Neural cell (in vitro differentiated cells): ENCODE measurements at regions not wholly inside any gene's neighbourhood (a gene's known extent, or its start where the extent isn't known, plus 50 kb on each side); places are given as distances from the start of the nearest gene placed in this dataset.

Experiments
- H2AFZ ChIP-seq: fragments of 200-600, 300-800 bp; sonication (generic), shearing (Covaris generic); 2 replicates; pipeline ENCODE4 v1.6.0; 2014; ENCODE audit warnings: low read depth, mild to moderate bottlenecking, antibody characterized with exemption, low read length, moderate library complexity
- H3F3A ChIP-seq: fragments of 200-600 bp; shearing (Covaris generic); 2 replicates; pipeline ENCODE4 v1.6.1; 2016; ENCODE audit warnings: mild to moderate bottlenecking, moderate library complexity, mixed read lengths, antibody characterized with exemption, low read length; ENCODE audit not compliant: insufficient read depth, poor library complexity, severe bottlenecking
- H3K27ac ChIP-seq: fragments of 200-600, 300-800 bp; sonication (generic), shearing (Covaris generic); 2 replicates; pipeline ENCODE4 v1.5.1; 2014; ENCODE audit warnings: mild to moderate bottlenecking, low read length, moderate library complexity
- H3K27me3 ChIP-seq: fragments of 300-800, 200-600 bp; sonication (generic), shearing (Covaris generic); 2 replicates; pipeline ENCODE4 v1.6.0; 2014; ENCODE audit warnings: mild to moderate bottlenecking, low read depth, low read length, moderate library complexity; ENCODE audit not compliant: insufficient read depth
- H3K36me3 ChIP-seq: fragments of 300-800, 200-600 bp; sonication (generic), shearing (Covaris generic); 2 replicates; pipeline ENCODE4 v1.5.1; 2014; ENCODE audit warnings: mild to moderate bottlenecking, antibody characterized with exemption, low read length, moderate library complexity; ENCODE audit not compliant: insufficient read depth
- H3K4me2 ChIP-seq: fragments of 300-800, 200-600 bp; sonication (generic), shearing (Covaris generic); 2 replicates; pipeline ENCODE4 v1.6.0; 2014; ENCODE audit warnings: mild to moderate bottlenecking, low read length
- H3K4me3 ChIP-seq: fragments of 300-800, 200-600 bp; sonication (generic), shearing (Covaris generic); 2 replicates; pipeline ENCODE4 v1.5.1; 2014; ENCODE audit warnings: mild to moderate bottlenecking, low read length, moderate library complexity
- H3K79me2 ChIP-seq: fragments of 200-600 bp; shearing (Covaris generic); replicated peaks from 2 replicates; pipeline ENCODE4 v1.6.0; 2014; ENCODE audit warnings: mild to moderate bottlenecking, low read length, moderate library complexity; ENCODE audit not compliant: insufficient read depth
- H3K9ac ChIP-seq: fragments of 300-800, 200-600 bp; sonication (generic), shearing (Covaris generic); 2 replicates; pipeline ENCODE4 v1.6.1; 2016; ENCODE audit warnings: mild to moderate bottlenecking, low read length, mixed read lengths
- H3K9me2 ChIP-seq: fragments of 200-600 bp; shearing (Covaris generic); 2 replicates; pipeline ENCODE4 v1.6.1; 2016; ENCODE audit warnings: mild to moderate bottlenecking, low read length, mixed read lengths; ENCODE audit not compliant: insufficient read depth
- H3K9me3 ChIP-seq: fragments of 200-600, 300-800 bp; sonication (generic), shearing (Covaris generic); 2 replicates; pipeline ENCODE4 v1.6.1; 2016; ENCODE audit warnings: mild to moderate bottlenecking, mixed run types, low read length, moderate library complexity, mixed read lengths
- H4K20me1 ChIP-seq: fragments of 200-600 bp; shearing (Covaris generic); 2 replicates; pipeline ENCODE4 v1.6.1; 2016; ENCODE audit warnings: mild to moderate bottlenecking, mixed run types; ENCODE audit not compliant: insufficient read depth
- EP300 ChIP-seq: fragments of 450-650 bp; conservative IDR thresholded peaks from 2 replicates; pipeline ENCODE4 v1.6.1; 2014; ENCODE audit warnings: antibody characterized with exemption, mild to moderate bottlenecking, moderate library complexity; ENCODE audit not compliant: poor library complexity, severe bottlenecking
- EZH2 ChIP-seq: fragments of 200-600, 300-800 bp; shearing (Covaris generic), sonication (generic); IDR thresholded peaks from 2 replicates; pipeline ENCODE4 v1.6.1; 2014; ENCODE audit warnings: antibody characterized with exemption, low read length, borderline replicate concordance, mild to moderate bottlenecking; ENCODE audit not compliant: insufficient read depth, poor library complexity, severe bottlenecking
- POLR2AphosphoS5 ChIP-seq: IDR thresholded peaks from 2 replicates; pipeline ENCODE4 v1.6.1; 2012
- RAD21 ChIP-seq: fragments of 450-650 bp; conservative IDR thresholded peaks from 2 replicates; pipeline ENCODE4 v1.6.1; 2014; ENCODE audit warnings: antibody characterized with exemption, mild to moderate bottlenecking, moderate library complexity
- SMC3 ChIP-seq: fragments of 450-650 bp; conservative IDR thresholded peaks from 2 replicates; pipeline ENCODE4 v1.6.1; 2014; ENCODE audit warnings: antibody characterized with exemption, mild to moderate bottlenecking, moderate library complexity; ENCODE audit not compliant: poor library complexity
- TAF1 ChIP-seq: IDR thresholded peaks from 2 replicates; pipeline ENCODE4 v1.6.1; 2012; ENCODE audit warnings: low read depth
- TF ChIP-seq, protein P1 (sequence below): IDR thresholded peaks from 2 replicates; pipeline ENCODE4 v1.6.1; 2012; ENCODE audit warnings: borderline replicate concordance
- TF ChIP-seq, protein P2 (sequence below): fragments of 450-650 bp; IDR thresholded peaks from 2 replicates; pipeline ENCODE4 v1.5.1; 2014; ENCODE audit warnings: antibody characterized with exemption, mild to moderate bottlenecking, moderate library complexity; ENCODE audit not compliant: poor library complexity, severe bottlenecking

DNA sequence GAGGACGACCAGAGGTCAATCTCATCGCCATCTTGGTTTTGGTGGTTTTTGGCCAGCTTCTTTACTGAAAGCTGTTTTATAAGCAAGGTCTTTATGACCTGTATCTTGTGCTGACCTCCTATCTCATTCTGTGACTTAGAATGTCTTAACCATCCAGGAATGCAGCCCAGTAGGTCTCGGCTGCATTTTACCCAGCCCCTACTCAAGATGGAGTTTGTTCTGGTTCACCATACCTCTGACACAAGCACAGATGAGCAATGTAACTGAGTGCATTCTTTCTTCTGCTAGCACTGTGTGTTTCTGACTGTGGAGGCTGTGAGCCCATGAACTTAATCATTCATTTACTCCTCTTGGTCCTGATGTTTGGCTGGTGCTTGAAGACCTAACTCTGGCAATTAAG, 794.5 kb upstream of the CELF2 start:
- no peaks in the 10 kb centered on the region for H3K9me2 ChIP-seq
- no peak overlapping the region for H3K9ac ChIP-seq
- no peak overlapping the region for H2AFZ ChIP-seq
- TF ChIP-seq EP300: no peak
- TF ChIP-seq, protein P1, sequence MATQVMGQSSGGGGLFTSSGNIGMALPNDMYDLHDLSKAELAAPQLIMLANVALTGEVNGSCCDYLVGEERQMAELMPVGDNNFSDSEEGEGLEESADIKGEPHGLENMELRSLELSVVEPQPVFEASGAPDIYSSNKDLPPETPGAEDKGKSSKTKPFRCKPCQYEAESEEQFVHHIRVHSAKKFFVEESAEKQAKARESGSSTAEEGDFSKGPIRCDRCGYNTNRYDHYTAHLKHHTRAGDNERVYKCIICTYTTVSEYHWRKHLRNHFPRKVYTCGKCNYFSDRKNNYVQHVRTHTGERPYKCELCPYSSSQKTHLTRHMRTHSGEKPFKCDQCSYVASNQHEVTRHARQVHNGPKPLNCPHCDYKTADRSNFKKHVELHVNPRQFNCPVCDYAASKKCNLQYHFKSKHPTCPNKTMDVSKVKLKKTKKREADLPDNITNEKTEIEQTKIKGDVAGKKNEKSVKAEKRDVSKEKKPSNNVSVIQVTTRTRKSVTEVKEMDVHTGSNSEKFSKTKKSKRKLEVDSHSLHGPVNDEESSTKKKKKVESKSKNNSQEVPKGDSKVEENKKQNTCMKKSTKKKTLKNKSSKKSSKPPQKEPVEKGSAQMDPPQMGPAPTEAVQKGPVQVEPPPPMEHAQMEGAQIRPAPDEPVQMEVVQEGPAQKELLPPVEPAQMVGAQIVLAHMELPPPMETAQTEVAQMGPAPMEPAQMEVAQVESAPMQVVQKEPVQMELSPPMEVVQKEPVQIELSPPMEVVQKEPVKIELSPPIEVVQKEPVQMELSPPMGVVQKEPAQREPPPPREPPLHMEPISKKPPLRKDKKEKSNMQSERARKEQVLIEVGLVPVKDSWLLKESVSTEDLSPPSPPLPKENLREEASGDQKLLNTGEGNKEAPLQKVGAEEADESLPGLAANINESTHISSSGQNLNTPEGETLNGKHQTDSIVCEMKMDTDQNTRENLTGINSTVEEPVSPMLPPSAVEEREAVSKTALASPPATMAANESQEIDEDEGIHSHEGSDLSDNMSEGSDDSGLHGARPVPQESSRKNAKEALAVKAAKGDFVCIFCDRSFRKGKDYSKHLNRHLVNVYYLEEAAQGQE: no peak
- H3K36me3 ChIP-seq: no peaks in the 10 kb centered on the region
- H3K27me3 ChIP-seq: no peaks in the 10 kb centered on the region
- H3K4me2 ChIP-seq: no peak overlapping the region
- no peaks in the 10 kb centered on the region for H3F3A ChIP-seq
- no peak overlapping the region for H3K27ac ChIP-seq
- H3K79me2 ChIP-seq: no peaks in the 10 kb centered on the region
- no peaks in the 10 kb centered on the region for H4K20me1 ChIP-seq
- no peaks in the 10 kb centered on the region for H3K9me3 ChIP-seq
- H3K4me3 ChIP-seq: no peak overlapping the region

DNA sequence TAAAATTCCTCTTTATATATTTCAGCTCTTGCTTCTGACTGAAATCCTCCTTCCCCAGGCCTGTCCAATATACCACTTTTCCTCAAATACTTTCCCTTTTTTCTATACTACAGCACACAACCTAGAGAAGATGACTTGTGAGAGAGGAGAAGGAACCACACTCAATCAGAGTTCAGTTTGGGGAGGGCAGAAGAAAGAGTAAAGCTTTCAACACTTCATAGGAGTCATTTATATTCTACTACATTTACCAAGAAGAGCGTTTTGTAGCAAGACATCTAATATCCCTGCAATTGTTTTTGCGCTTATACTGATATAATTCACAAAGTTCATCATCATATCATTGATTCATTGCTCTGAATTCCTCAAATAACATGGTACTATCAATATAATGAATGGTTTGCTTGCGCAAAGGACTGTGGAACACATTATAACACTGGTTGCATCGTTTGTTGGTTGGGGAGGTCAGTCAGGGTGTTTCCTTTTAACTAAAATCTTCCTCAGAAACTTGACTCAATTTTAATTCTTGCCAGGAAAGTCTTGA, 792.5 kb upstream of the CELF2 start:
- Histone ChIP-seq H3K27me3 (no peaks in the 10 kb centered on the region), H3K9me2 (no peaks in the 10 kb centered on the region)

DNA sequence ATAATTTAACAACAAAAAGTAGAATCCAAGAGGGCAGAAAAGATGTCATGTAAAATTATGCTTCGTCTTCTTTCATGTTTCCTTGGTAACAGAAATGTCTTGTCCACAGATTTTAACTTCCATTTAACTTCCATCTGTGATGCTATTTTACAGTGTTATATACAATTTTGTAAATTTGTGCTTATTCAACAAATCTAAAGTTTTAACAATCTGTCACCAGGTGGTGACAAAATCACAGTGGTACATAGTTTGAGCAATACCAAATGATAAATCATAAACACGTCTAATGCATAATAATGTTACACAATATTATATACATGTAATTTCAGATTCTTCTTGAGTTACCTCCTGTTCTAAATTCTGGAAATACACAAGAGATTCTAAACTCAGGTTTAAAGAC, 784.4 kb upstream of the CELF2 start:
- no peak overlapping the region for H3K4me3 ChIP-seq
- H3K4me2 ChIP-seq: no peak overlapping the region
- H3K9me2 ChIP-seq: no peaks in the 10 kb centered on the region
- H3K36me3 ChIP-seq: no peaks in the 10 kb centered on the region
- H3K27me3 ChIP-seq: no peaks in the 10 kb centered on the region
- H3K27ac ChIP-seq: no peak overlapping the region
- H2AFZ ChIP-seq: no peak overlapping the region
- H3F3A ChIP-seq: no peaks in the 10 kb centered on the region
- no peak overlapping the region for H3K9ac ChIP-seq
- no peaks in the 10 kb centered on the region for H4K20me1 ChIP-seq
- TF ChIP-seq SMC3 (peak; percentile 56), TAF1 (no peak), RAD21 (peak; percentile 58), EP300 (no peak)
- TF ChIP-seq, protein P2, sequence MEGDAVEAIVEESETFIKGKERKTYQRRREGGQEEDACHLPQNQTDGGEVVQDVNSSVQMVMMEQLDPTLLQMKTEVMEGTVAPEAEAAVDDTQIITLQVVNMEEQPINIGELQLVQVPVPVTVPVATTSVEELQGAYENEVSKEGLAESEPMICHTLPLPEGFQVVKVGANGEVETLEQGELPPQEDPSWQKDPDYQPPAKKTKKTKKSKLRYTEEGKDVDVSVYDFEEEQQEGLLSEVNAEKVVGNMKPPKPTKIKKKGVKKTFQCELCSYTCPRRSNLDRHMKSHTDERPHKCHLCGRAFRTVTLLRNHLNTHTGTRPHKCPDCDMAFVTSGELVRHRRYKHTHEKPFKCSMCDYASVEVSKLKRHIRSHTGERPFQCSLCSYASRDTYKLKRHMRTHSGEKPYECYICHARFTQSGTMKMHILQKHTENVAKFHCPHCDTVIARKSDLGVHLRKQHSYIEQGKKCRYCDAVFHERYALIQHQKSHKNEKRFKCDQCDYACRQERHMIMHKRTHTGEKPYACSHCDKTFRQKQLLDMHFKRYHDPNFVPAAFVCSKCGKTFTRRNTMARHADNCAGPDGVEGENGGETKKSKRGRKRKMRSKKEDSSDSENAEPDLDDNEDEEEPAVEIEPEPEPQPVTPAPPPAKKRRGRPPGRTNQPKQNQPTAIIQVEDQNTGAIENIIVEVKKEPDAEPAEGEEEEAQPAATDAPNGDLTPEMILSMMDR: peak; percentile 40
- H3K79me2 ChIP-seq: no peaks in the 10 kb centered on the region
- H3K9me3 ChIP-seq: no peaks in the 10 kb centered on the region

More for the DNA sequence above, 792.5 kb upstream of the CELF2 start:
- H3K36me3 ChIP-seq: no peaks in the 10 kb centered on the region
- H3K9me3 ChIP-seq: no peaks in the 10 kb centered on the region
- H3K4me2 ChIP-seq: no peak overlapping the region
- no peak overlapping the region for H2AFZ ChIP-seq
- H3K4me3 ChIP-seq: no peak overlapping the region
- no peak for TF ChIP-seq SMC3
- no peak for TF ChIP-seq EZH2
- TF ChIP-seq EP300: no peak
- TF ChIP-seq, protein P2: no peak
- TF ChIP-seq POLR2AphosphoS5: no peak
- no peaks in the 10 kb centered on the region for H3F3A ChIP-seq
- H3K27ac ChIP-seq: no peak overlapping the region
- no peak overlapping the region for H3K9ac ChIP-seq
- no peaks in the 10 kb centered on the region for H3K79me2 ChIP-seq
- no peaks in the 10 kb centered on the region for H4K20me1 ChIP-seq
